Astrocyte (in vitro differentiated cells and primary cell): ENCODE measurements at regions not wholly inside any gene's neighbourhood (a gene's known extent, or its start where the extent isn't known, plus 50 kb on each side); places are given as distances from the start of the nearest gene placed in this dataset.

Source experiments
- EZH2 ChIP-seq: IDR thresholded peaks from 2 replicates; pipeline ENCODE4 v1.6.1; 2012; ENCODE audit warnings: mild to moderate bottlenecking, low read length, inconsistent platforms; ENCODE audit not compliant: insufficient read depth
- TF ChIP-seq, protein P1 (sequence below): IDR thresholded peaks from 2 replicates; pipeline ENCODE4 v1.5.1; 2011; ENCODE audit warnings: low read depth, mild to moderate bottlenecking, inconsistent platforms, low read length, moderate library complexity; ENCODE audit not compliant: insufficient read depth

DNA sequence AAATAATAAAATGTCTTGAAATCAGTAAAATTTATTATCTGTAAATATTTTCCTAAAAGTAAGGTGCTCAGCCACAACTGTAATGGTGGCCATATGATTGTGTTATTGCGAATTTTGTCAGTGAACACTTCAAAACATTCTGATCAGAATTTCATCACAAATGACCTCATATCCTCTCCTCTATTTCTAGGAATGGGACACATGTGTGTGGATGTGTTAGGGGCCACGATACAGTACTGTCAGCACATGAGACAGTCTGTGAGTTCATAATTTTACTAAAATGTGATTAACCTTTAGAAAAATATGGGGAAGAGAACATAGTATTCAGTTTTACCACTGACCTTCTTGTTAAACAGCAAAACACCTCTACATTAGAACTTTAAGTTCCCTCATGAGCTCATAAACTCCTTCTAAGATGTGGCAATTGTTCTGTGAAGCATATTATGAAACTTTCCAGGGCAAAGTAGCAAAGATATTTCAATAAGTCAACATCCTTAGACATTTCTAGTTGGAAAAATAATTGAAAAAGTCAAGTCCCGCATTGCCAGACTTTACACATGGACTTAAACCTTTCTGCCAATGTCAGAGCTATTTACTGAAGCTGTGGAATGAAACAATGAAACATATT lies 158.2 kb upstream of the ABI3BP start:
- TF ChIP-seq, protein P1, sequence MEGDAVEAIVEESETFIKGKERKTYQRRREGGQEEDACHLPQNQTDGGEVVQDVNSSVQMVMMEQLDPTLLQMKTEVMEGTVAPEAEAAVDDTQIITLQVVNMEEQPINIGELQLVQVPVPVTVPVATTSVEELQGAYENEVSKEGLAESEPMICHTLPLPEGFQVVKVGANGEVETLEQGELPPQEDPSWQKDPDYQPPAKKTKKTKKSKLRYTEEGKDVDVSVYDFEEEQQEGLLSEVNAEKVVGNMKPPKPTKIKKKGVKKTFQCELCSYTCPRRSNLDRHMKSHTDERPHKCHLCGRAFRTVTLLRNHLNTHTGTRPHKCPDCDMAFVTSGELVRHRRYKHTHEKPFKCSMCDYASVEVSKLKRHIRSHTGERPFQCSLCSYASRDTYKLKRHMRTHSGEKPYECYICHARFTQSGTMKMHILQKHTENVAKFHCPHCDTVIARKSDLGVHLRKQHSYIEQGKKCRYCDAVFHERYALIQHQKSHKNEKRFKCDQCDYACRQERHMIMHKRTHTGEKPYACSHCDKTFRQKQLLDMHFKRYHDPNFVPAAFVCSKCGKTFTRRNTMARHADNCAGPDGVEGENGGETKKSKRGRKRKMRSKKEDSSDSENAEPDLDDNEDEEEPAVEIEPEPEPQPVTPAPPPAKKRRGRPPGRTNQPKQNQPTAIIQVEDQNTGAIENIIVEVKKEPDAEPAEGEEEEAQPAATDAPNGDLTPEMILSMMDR, result no peak
- no peak for TF ChIP-seq EZH2
